Mesodermal cell (in vitro differentiated cells): ENCODE measurements at regions not wholly inside any gene's neighbourhood (a gene's known extent, or its start where the extent isn't known, plus 50 kb on each side); places are given as distances from the start of the nearest gene placed in this dataset.

ENCODE experiments used
- H3K27ac ChIP-seq: 2 replicates; pipeline ENCODE4 v1.7.0; 2013; ENCODE audit warnings: mild to moderate bottlenecking, low read depth, low read length, moderate library complexity; ENCODE audit not compliant: severe bottlenecking
- H3K36me3 ChIP-seq: 2 replicates; pipeline ENCODE4 v1.7.1; 2013; ENCODE audit warnings: mild to moderate bottlenecking, low read length, moderate library complexity; ENCODE audit not compliant: control insufficient read depth, insufficient read depth
- H3K4me1 ChIP-seq: one replicate; pipeline ENCODE4 v1.7.1; 2013; ENCODE audit warnings: mild to moderate bottlenecking, low read length; ENCODE audit not compliant: insufficient read depth, control insufficient read depth, poor library complexity, severe bottlenecking
- H3K4me3 ChIP-seq: 2 replicates; pipeline ENCODE4 v1.7.0; 2013; ENCODE audit warnings: low read length, control low read depth, mild to moderate bottlenecking; ENCODE audit not compliant: insufficient read depth, poor library complexity, severe bottlenecking; ENCODE audit errors: extremely low read depth
- H3K9me3 ChIP-seq: 2 replicates; pipeline ENCODE4 v1.7.1; 2013; ENCODE audit warnings: mild to moderate bottlenecking, low read length, moderate library complexity; ENCODE audit not compliant: control insufficient read depth
- WGBS, 2 experiments: methylation state at CpG; one replicate each; pipeline ENCODE4 v1.1.5; 2013; ENCODE audit warnings: missing lambda C conversion rate in 2 of 2; ENCODE audit not compliant: insufficient coverage in 2 of 2; 5-methylcytosine and 5-hydroxymethylcytosine counted together

DNA sequence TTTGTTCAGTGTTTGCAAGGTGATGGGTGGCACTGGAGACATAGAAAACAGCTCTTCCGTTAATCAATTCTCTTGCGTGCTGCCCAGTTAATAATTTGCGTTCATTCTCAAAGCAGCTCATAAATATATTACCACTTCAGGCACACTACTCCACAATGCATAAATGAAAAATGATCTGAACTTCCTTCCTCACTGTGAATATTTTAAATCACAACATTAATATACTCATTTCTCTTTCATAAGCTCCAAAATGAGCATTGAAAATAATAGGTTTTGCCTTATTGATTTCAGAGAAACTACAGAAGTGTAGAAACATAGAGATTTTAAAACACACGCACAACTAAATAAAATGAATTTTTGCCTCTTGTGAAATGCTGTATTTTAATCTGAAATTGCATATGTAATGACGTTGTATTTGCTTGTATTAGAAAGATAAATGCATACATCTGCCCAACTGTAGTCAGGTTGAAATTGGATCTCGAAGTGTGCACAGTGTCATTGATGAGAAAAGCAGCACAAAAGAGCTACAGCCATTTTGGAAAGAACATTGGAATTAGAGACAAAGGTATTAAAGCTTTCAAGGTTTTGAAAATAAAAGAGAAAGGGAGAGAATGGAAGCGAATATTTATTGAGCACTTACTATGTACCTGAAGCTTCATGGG lies 350.5 kb downstream of the LPIN1 start:
- Histone ChIP-seq H3K9me3 (no peaks in the 10 kb centered on the region), H3K36me3 (no peaks in the 10 kb centered on the region), H3K4me3 (no peak overlapping the region), H3K4me1 (no peaks in the 10 kb centered on the region), H3K27ac (no peak overlapping the region)
- WGBS, 2 experiments, result 76 to 81% methylated on average over 3 to 6 of the region's 7 CpGs

DNA sequence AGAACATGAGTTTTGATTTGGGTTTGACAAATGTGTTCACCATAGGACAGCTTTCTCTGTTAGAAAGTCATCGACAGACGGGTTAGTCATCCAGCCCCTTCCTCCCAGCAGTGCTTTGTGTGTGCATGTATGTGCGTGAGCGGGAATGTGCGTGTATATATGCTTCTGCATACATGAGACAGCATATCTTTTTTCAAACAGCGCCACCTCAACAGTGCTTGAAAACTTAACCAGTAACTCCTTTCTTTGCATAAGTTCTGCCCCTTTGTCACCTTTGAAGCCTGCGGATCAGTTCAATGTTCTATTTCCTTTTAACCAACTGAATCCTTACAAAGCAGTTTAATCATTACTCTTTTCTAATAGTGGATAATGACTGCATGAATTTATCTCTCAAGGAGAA lies 351.4 kb downstream of the LPIN1 start:
- no peak overlapping the region for H3K27ac ChIP-seq
- WGBS, 2 experiments, result 94% methylated on average over 3 to 5 of the region's 7 CpGs

GRCh38 chr2:12099374-12099773 lies 352.9 kb downstream of the LPIN1 start:
- Histone ChIP-seq H3K4me3 (no peak overlapping the region), H3K27ac (no peak overlapping the region), H3K36me3 (no peaks in the 10 kb centered on the region), H3K4me1 (no peaks in the 10 kb centered on the region), H3K9me3 (no peaks in the 10 kb centered on the region)
- WGBS, 2 experiments, result 74 to 78% methylated on average over 3 of the region's 3 CpGs

More for the DNA sequence above, 351.4 kb downstream of the LPIN1 start:
- Histone ChIP-seq H3K4me1 (no peaks in the 10 kb centered on the region), H3K4me3 (no peak overlapping the region), H3K36me3 (no peaks in the 10 kb centered on the region), H3K9me3 (no peaks in the 10 kb centered on the region)

- Histone ChIP-seq H3K27ac (no peak overlapping the region), H3K9me3 (no peaks in the 10 kb centered on the region), H3K4me1 (peaks cover 7% of the 10 kb centered on the region), H3K4me3 (no peak overlapping the region), H3K36me3 (no peaks in the 10 kb centered on the region)
- WGBS, 2 experiments, result 100% methylated on average over 1 of the region's 2 CpGs; no CpG with 5 or more reads in 1 of the 2 experiments
Observed at GRCh38 chr2:12102679-12103078, 356.2 kb downstream of the LPIN1 start.

DNA sequence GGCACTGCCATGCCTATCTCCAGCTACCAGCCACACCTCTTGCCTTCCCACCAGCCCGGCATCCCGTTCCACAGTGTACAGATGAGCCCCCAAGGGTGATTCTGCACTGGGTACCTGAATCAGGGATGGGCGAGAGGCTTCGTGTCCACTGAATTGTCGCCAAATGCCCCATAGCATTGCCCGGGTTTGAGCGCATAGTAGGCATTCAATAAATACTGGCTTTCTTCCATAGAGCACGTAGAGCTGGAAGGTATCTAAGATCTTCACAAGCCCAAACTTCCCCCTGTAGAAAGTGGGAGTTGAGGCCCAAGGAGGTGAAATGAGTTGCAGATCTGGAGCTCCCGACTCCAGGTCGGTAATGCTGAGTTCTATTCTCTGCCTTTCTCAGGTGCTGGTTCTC lies 358.7 kb downstream of the LPIN1 start:
- Histone ChIP-seq H3K9me3 (no peaks in the 10 kb centered on the region), H3K4me1 (peaks cover 7% of the 10 kb centered on the region), H3K27ac (no peak overlapping the region), H3K4me3 (no peak overlapping the region), H3K36me3 (no peaks in the 10 kb centered on the region)
- WGBS, 2 experiments, result 95% methylated on average over 6 to 9 of the region's 10 CpGs

GRCh38 chr2:12106440-12107080 lies 360.1 kb downstream of the LPIN1 start:
- no peak overlapping the region for H3K27ac ChIP-seq
- WGBS, 2 experiments, result 85 to 95% methylated on average over 6 to 8 of the region's 11 CpGs
- H3K9me3 ChIP-seq, result no peaks in the 10 kb centered on the region
- peaks cover 7% of the 10 kb centered on the region for H3K4me1 ChIP-seq
- H3K36me3 ChIP-seq, result no peaks in the 10 kb centered on the region
- H3K4me3 ChIP-seq, result no peak overlapping the region

DNA sequence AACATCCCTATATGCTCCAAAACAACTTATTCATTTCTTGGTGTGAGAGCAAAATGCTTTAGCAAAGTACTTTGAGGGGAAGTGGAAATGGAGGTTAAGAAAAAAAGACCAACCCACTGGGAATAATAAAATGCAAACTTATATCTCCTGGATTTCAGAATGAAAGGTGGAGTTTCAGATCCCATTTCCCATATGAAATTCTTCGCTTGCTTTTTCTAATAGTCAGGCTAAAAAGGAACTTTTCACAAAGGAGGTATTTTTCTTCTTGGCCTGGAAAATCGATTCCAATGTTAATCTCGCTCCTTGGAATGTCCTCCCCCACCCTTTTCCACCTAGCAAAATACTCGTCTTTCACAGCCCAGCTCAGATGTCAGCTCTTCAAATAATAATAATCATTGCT lies 360.9 kb downstream of the LPIN1 start:
- 62 to 92% methylated on average over 2 to 3 of the region's 4 CpGs for WGBS, 2 experiments
- H3K4me3 ChIP-seq, result no peak overlapping the region
- H3K4me1 ChIP-seq, result peaks cover 7% of the 10 kb centered on the region
- H3K9me3 ChIP-seq, result no peaks in the 10 kb centered on the region
- no peak overlapping the region for H3K27ac ChIP-seq
- no peaks in the 10 kb centered on the region for H3K36me3 ChIP-seq

DNA sequence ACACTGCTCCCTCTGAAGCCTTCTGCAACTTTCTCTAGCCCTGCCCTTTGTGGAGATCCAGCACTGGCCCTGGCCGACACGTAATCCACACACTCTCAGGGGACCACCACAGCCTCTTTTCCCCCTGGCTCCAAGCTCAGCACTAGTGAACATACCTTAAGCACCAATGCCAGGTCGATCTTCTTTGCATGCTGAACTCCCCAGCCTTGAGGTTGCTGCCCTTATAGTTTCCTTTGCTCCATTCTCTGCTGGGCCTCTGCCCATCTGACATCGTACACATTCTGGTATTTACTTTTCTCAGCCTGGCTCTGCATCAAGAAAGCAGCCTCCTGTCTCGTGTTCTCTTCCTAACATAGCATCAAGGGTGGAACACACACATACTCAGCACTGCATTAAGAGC lies 361.5 kb downstream of the LPIN1 start:
- no peaks in the 10 kb centered on the region for H3K9me3 ChIP-seq
- no peak overlapping the region for H3K4me3 ChIP-seq
- no peak overlapping the region for H3K27ac ChIP-seq
- H3K36me3 ChIP-seq, result no peaks in the 10 kb centered on the region
- peaks cover 7% of the 10 kb centered on the region for H3K4me1 ChIP-seq
- WGBS, 2 experiments, result 88 to 96% methylated on average over 4 to 5 of the region's 5 CpGs

DNA sequence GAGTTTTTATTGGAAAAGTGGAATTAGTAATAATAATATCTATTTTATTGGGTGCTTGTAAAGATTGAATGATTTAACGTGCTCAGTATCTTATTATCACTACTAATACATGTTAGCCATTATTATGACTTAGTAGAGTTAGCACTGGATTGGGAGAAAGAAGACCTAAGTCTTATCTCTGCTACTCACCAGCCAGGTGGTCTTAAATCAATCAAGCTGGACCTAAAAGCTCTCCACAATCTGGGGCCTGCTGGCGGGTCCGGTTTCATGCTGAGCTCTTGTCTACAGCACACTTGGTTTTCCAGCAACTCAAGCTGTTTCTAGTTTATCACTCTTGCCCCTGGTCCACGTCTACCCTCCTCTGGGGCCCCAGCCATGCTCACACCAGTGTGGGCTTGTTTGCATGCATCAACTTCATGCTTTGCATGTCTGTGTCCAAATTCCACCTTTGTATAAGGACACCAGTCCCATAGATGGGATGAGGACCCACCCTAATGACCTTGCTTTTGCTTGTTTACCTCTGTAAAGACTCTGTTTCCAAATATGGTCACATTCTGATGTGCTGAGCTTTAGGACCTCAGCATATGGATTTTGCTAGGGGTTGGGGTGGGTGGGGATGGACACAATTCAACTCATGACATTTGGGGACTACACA lies 363.1 kb downstream of the LPIN1 start:
- Histone ChIP-seq H3K4me3 (no peak overlapping the region), H3K9me3 (no peaks in the 10 kb centered on the region), H3K27ac (no peak overlapping the region), H3K4me1 (peaks cover 7% of the 10 kb centered on the region), H3K36me3 (no peaks in the 10 kb centered on the region)
- WGBS, 2 experiments, result 76 to 87% methylated on average over 3 of the region's 4 CpGs

DNA sequence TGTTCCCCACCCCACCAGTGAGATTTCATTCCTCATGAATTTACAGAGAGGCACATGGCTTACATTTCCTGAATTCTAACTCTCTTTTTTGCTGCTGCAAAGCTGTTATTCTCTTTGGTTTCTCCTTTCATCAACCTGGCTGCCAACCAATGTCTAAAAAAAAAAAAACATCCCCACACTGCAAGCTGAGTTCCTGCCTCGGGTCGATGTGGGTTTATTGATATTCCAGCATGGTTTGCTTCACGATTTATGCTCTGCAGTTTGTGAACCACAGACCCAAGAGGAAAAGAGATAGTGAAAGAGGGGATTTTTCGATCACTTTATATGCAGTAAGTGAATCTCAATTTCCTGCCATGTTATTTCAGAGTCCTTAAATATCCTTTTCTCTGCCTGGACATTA lies 363.6 kb downstream of the LPIN1 start:
- Histone ChIP-seq H3K9me3 (no peaks in the 10 kb centered on the region), H3K4me1 (peaks cover 7% of the 10 kb centered on the region), H3K27ac (no peak overlapping the region), H3K36me3 (no peaks in the 10 kb centered on the region), H3K4me3 (no peak overlapping the region)
- WGBS, 2 experiments, result 94% methylated on average over 3 of the region's 4 CpGs; no CpG with 5 or more reads in 1 of the 2 experiments

GRCh38 chr2:12110481-12110880 lies 364.0 kb downstream of the LPIN1 start:
- 93 to 94% methylated on average over 5 of the region's 5 CpGs for WGBS, 2 experiments
- Histone ChIP-seq H3K4me1 (peaks cover 7% of the 10 kb centered on the region), H3K27ac (no peak overlapping the region), H3K9me3 (no peaks in the 10 kb centered on the region), H3K36me3 (no peaks in the 10 kb centered on the region), H3K4me3 (no peak overlapping the region)
